ENCODE measurements at regions not wholly inside any gene's neighbourhood (a gene's known extent, or its start where the extent isn't known, plus 50 kb on each side); places are given as distances from the start of the nearest gene placed in this dataset.

DNA sequence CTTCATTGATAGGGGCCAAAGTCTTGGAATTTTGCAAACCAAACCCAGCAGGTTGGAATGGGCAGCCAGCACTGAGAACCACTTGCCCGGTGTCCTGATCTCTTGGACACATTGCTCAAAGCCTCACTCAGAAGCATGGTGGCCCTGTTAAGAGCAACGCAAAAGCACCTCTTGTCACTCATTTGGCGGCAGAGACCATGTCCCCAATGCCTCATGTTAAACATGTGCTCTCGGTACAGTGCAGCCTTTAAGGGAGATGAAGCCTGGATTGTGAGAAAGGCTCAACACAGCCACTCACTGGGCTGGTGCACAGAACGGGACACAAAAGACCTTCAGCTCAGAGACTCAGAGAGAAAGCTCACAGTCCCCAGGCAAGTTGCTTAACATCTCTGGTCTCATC is 298.4 kb upstream of the PRDM1 start:
- TF ChIP-seq CTCF (IDR thresholded peaks at IDR 0.05; ENCODE audit: control insufficient read depth, insufficient read depth, low read depth, low read length, missing control alignments) = no peak
- no peak for DNase-seq (ENCODE audit: low read depth)
- no peak overlapping the region for H3K4me3 ChIP-seq (ENCODE audit: control insufficient read depth, low read depth, low read length)

GRCh38 chr6:105786890-105787655 is 299.1 kb upstream of the PRDM1 start:
- no peak for TF ChIP-seq CTCF (IDR thresholded peaks at IDR 0.05; ENCODE audit: control insufficient read depth, insufficient read depth, low read depth, low read length, missing control alignments)
- no peak overlapping the region for H3K4me3 ChIP-seq (ENCODE audit: control insufficient read depth, low read depth, low read length)
- no peak for DNase-seq (ENCODE audit: low read depth)

DNA sequence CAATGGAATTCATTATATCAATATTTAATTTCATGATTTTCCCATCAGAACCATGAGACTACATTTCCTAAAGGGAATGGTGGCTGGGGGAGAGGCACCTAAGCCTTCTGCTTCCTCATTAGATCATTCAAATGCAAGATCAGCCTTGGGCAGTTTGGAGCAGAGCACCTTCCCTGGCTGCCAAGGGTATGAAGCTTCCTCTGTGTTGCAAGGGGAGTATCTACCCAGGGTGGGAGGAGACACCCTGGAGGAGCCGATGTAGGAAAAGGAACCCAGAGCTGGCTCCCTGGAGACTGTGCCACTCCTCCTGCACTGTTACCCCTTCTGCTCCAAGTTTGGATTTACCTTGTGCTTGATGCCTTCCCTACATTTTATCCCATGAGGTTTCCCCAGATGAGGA is 299.7 kb upstream of the PRDM1 start:
- H3K4me3 ChIP-seq (ENCODE audit: control insufficient read depth, low read depth, low read length) = no peak overlapping the region
- no peak for DNase-seq (ENCODE audit: low read depth)
- TF ChIP-seq CTCF (IDR thresholded peaks at IDR 0.05; ENCODE audit: control insufficient read depth, insufficient read depth, low read depth, low read length, missing control alignments) = no peak

GRCh38 chr6:105785066-105785811 is 300.9 kb upstream of the PRDM1 start:
- H3K4me3 ChIP-seq (ENCODE audit: control insufficient read depth, low read depth, low read length) = no peak overlapping the region
- no peak for TF ChIP-seq CTCF (IDR thresholded peaks at IDR 0.05; ENCODE audit: control insufficient read depth, insufficient read depth, low read depth, low read length, missing control alignments)
- DNase-seq (ENCODE audit: low read depth) = no peak

- TF ChIP-seq CTCF (IDR thresholded peaks at IDR 0.05; ENCODE audit: control insufficient read depth, insufficient read depth, low read depth, low read length, missing control alignments) = no peak
- no peak overlapping the region for H3K4me3 ChIP-seq (ENCODE audit: control insufficient read depth, low read depth, low read length)
- DNase-seq (ENCODE audit: low read depth) = no peak
Measured at GRCh38 chr6:105784179-105784578, 302.0 kb upstream of the PRDM1 start.

- DNase-seq (ENCODE audit: low read depth) = no peak
- no peak for TF ChIP-seq CTCF (IDR thresholded peaks at IDR 0.05; ENCODE audit: control insufficient read depth, insufficient read depth, low read depth, low read length, missing control alignments)
- H3K4me3 ChIP-seq (ENCODE audit: control insufficient read depth, low read depth, low read length) = no peak overlapping the region
Measured at GRCh38 chr6:105783333-105783935, 302.7 kb upstream of the PRDM1 start.

Data from AG09309 (cell line).